HK-2 (cell line): ENCODE measurements at regions not wholly inside any gene's neighbourhood (a gene's known extent, or its start where the extent isn't known, plus 50 kb on each side); places are given as distances from the start of the nearest gene placed in this dataset.
"Not testable (repeated sequence)": the region's sequence is repeated elsewhere in the genome, so short reads cannot be mapped to it uniquely, and the experiment has no call there.

ENCODE experiments used
- DNase-seq: peaks from one replicate; pipeline ENCODE4 v3.0.0-alpha.2; 2018; ENCODE audit not compliant: unreplicated experiment

GRCh38 chr20:30393523-30393922, 863.9 kb upstream of the DEFB115 start:
- not testable (repeated sequence) for DNase-seq

DNA sequence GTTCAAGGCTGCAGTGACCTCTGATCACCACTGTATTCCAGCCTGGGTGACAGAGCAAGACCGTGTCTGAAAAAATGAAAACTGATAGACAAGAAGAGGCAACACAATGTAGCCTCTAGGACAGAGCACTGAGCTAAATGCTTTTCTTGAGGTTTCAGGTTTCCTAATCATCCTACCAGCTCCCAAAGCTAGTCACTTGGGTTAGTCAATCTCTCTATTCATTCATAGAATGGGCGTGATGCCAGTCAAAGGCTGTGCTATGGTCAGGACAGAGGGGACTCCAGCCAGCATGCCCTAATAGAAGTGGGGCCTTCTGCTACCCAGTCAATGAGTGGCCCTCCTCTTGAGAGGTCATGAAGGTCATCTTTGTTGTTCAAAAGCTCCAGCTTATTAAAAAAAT, 860.4 kb upstream of the DEFB115 start:
- DNase-seq, result not testable (repeated sequence)

- DNase-seq, result not testable (repeated sequence)
These were observed 852.4 kb upstream of the DEFB115 start for GRCh38 chr20:30405061-30405460.

DNA sequence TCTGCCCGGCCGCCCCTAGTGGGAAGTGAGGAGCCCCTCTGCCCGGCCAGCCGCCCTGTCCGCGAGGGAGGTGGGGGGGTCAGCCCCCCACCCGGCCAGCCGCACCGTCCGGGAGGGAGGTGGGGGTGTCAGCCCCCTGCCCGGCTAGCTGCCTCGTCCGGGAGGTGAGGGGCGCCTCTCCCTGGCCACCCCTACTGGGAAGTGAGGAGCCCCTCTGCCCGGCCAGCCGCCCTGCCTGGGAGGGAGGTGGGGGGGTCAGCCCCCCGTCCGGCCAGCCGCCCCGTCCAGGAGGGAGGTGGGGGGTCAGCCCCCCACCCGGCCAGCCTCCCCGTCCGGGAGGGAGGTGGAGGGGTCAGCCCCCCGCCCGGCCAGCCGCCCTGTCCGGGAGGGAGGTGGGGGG, 851.9 kb upstream of the DEFB115 start:
- DNase-seq, result not testable (repeated sequence)

DNA sequence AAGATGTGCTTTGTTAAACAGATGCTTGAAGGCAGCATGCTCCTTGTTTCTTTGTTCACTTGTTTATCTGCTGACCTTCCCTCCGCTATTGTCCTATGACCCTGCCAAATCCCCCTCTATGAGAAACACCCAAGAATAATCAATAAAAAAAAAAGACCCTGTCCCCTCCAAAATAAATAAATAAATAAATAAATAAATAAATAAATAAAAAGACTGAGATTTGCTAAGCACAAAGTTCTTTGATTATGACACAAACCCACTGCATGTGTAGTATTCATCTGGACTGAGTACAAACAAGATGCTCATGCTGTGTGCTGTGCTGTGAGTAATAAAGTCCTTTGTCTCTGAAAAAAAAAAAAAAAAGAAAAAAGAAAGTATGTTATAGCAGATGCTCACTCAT, 851.1 kb upstream of the DEFB115 start:
- DNase-seq, result not testable (repeated sequence)

- DNase-seq, result no peak
These were observed 844.5 kb upstream of the DEFB115 start for GRCh38 chr20:30412972-30413371.

DNA sequence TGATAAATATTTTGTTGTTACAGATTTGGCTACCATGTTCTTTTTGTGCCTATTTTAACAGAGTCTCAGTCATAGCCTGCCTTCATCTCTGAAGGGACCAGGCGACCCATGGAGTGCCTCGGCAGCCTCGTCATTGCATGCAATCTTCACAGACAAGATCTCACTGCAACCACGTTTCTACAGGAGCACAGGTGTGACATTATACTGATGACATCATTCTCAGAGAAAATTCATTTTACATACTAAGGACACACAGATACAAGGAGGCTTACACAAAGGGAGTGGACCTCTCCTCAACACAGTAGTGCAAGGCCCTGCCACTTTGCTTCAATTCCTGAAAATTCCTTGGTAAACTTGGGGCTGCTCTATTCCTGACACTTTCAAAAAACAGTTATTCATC, 840.1 kb upstream of the DEFB115 start:
- DNase-seq, result not testable (repeated sequence)

- DNase-seq, result not testable (repeated sequence)
These were observed 839.1 kb upstream of the DEFB115 start for GRCh38 chr20:30418378-30418777.

DNA sequence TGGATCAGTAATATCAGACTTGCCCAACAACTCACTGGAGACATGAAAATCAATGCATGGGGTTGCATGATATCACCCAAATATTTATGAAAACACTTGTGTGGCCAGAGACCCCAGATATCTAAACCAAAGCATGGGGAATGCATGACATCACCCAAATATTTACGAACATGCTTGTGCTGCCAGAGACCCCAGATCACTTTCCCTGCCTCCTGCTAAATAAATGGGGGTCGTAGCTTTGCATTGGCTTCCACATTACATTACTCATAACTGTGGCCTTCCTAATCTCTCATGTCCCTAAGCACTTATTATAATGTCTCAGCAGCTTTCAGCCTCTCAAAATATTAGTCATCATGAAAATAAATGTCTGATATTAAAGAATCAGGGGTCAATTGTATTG, 838.0 kb upstream of the DEFB115 start:
- DNase-seq, result no peak

DNA sequence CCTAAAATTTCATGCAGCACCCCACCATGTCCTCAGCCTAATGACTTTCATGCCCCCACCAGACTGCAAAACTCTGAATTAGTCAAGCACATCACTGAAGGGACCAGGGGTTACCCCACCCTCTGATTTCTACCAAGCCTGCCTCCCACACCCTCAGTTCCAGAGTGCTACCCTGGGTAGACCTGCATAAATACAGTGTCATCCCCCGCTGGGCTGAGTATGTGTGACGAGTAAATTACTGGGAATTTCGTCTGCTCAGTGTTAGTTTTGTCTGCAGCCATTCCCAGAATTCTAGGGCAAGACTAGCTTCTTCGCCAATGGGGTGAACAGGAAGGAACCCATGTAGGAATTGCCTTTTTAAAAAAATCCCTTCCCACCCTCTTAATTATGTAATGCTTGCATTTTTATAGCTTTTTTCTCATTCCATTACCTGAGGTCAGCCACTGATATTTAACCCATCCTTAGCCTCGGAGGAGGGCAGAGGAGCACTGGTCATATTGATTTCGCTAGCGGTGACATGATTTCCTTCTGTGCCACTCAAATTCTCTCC, 837.5 kb upstream of the DEFB115 start:
- not testable (repeated sequence) for DNase-seq
